Kidney (tissue), 13 donors: ENCODE measurements at regions not wholly inside any gene's neighbourhood (a gene's known extent, or its start where the extent isn't known, plus 50 kb on each side); places are given as distances from the start of the nearest gene placed in this dataset.

Experiments used
- DNase-seq, 5 donors: peaks; one replicate each; pipeline ENCODE4 v3.0.0-alpha.2; 2013 to 2020
- FAIRE-seq: peaks from 2 replicates; lab custom pipeline; 2012; peaks lifted over from hg19 to GRCh38; lab: Jason Lieb, UNC
- H3K27ac ChIP-seq, 2 donors: one replicate each; pipeline ENCODE4 v1.7.0; 2013; ENCODE audit warnings: low read depth in 2 of 2, low read length in 2 of 2, inconsistent platforms in 1 of 2
- H3K27me3 ChIP-seq: one replicate; pipeline ENCODE4 v1.7.1; 2013; ENCODE audit warnings: low read length, inconsistent platforms; ENCODE audit not compliant: control insufficient read depth, insufficient read depth
- H3K36me3 ChIP-seq, 3 donors: one replicate each; pipeline versions ENCODE4 v1.7.0 to v1.7.1; 2013; ENCODE audit warnings: low read length in 3 of 3, control low read depth in 1 of 3, inconsistent platforms in 1 of 3; ENCODE audit not compliant: insufficient read depth in 3 of 3, control insufficient read depth in 2 of 3
- H3K4me1 ChIP-seq, 3 donors: one replicate each; pipeline versions ENCODE4 v1.7.0 to v1.7.1; 2013; ENCODE audit warnings: low read length in 3 of 3, inconsistent platforms in 1 of 3, low read depth in 1 of 3; ENCODE audit not compliant: control insufficient read depth in 2 of 3, insufficient read depth in 2 of 3
- H3K4me3 ChIP-seq, 3 donors: one replicate each; pipeline versions ENCODE4 v1.7.0 to v1.8.1; 2013; ENCODE audit warnings: low read length in 3 of 3, control low read depth in 1 of 3, inconsistent platforms in 1 of 3
- H3K9ac ChIP-seq, 3 donors: one replicate each; pipeline versions ENCODE4 v1.7.0 to v1.7.1; 2013; ENCODE audit warnings: low read length in 3 of 3, control low read depth in 1 of 3, inconsistent platforms in 1 of 3
- H3K9me3 ChIP-seq, 3 donors: one replicate each; pipeline versions ENCODE4 v1.7.0 to v1.7.1; 2013; ENCODE audit warnings: low read length in 3 of 3, control low read depth in 1 of 3, inconsistent platforms in 1 of 3; ENCODE audit not compliant: control insufficient read depth in 2 of 3, insufficient read depth in 1 of 3
- intact Hi-C: fragments of 100-400 bp; cut with DNase I; formaldehyde crosslinking; loops from one replicate; pipeline ENCODE4 v1.11.1; 2022
- TF ChIP-seq, protein P1 (sequence below): IDR thresholded peaks from 3 replicates; pipeline ENCODE4 v1.5.1; 2012; ENCODE audit warnings: mild to moderate bottlenecking, moderate library complexity, borderline replicate concordance; ENCODE audit not compliant: insufficient read depth; ENCODE audit errors: extremely low read depth
- donor health status: control.
- donor health status: control.
- donor health status: control.
- donor health status: control.
- donor health status: control.
- donor health status: DM: yes; HTN: yes; CAD: no.
- donor health status: Normal renal cell carcinoma (clear cell type).

DNA sequence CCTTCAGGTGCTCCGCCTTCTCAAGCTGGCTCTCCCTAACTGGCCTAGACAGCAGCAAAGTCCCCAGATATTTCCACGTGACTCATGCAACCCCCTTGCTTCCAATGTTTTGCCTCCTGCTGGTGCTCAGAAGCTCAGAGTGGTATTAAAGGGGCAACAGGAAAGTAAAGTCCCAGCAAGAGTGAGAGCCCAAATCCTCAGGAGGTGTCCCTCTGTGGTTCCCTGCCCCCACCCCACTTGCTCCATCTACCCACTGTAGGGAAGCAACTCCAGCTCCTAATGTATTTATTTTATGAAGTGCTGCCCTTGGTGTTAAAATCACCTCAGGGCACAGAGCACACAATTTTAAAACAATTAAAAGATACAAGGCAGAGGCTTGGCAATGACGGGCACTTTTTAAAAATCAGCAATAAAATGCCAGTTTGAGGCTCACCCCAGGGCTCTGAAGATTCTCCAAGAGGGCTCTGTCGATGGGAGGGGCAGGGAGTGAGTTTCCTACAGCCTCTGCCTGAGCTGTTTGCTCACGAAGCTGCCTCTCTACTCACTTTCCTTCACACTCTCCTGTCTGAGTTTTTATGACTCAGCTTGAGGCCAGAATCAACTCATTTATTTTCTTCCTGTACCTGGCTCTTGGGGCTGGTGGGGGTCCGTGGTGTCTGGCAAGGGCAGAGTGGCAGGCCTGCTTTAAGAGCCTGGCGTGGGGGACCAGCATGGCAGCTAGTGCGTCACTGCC is 81.9 kb upstream of the MAX start:
- TF ChIP-seq, protein P1, sequence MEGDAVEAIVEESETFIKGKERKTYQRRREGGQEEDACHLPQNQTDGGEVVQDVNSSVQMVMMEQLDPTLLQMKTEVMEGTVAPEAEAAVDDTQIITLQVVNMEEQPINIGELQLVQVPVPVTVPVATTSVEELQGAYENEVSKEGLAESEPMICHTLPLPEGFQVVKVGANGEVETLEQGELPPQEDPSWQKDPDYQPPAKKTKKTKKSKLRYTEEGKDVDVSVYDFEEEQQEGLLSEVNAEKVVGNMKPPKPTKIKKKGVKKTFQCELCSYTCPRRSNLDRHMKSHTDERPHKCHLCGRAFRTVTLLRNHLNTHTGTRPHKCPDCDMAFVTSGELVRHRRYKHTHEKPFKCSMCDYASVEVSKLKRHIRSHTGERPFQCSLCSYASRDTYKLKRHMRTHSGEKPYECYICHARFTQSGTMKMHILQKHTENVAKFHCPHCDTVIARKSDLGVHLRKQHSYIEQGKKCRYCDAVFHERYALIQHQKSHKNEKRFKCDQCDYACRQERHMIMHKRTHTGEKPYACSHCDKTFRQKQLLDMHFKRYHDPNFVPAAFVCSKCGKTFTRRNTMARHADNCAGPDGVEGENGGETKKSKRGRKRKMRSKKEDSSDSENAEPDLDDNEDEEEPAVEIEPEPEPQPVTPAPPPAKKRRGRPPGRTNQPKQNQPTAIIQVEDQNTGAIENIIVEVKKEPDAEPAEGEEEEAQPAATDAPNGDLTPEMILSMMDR: no peak
- peaks cover 0 to 5% (median 0%) of the 10 kb centered on the region in 3 donors for H3K9me3 ChIP-seq
- H3K27ac ChIP-seq: no peak overlapping the region
- no peaks in the 10 kb centered on the region for H3K27me3 ChIP-seq
- no peaks in the 10 kb centered on the region for H3K4me1 ChIP-seq
- H3K4me3 ChIP-seq: no peak overlapping the region
- no peak overlapping the region for H3K9ac ChIP-seq
- intact Hi-C loops: no loop called here
- no peaks in the 10 kb centered on the region for H3K36me3 ChIP-seq
- FAIRE-seq (no peak), DNase-seq (no peak)

- Histone ChIP-seq H3K4me3 (no peak overlapping the region), H3K36me3 (no peaks in the 10 kb centered on the region), H3K27me3 (no peaks in the 10 kb centered on the region), H3K9ac (no peak overlapping the region), H3K9me3 (peaks cover 0 to 5% (median 0%) of the 10 kb centered on the region in 3 donors), H3K27ac (no peak overlapping the region), H3K4me1 (no peaks in the 10 kb centered on the region)
- TF ChIP-seq, protein P1: no peak
- DNase-seq: no peak
- intact Hi-C loops: no loop called here
- no peak for FAIRE-seq
Measured at GRCh38 chr14:65185829-65186228, 83.5 kb upstream of the MAX start.

- no peak for FAIRE-seq
- H3K9ac ChIP-seq: no peak overlapping the region
- TF ChIP-seq, protein P1: no peak
- peaks cover 0 to under 1% (median 0%) of the 10 kb centered on the region in 3 donors for H3K9me3 ChIP-seq
- H3K27me3 ChIP-seq: no peaks in the 10 kb centered on the region
- H3K27ac ChIP-seq: no peak overlapping the region
- no peaks in the 10 kb centered on the region for H3K4me1 ChIP-seq
- no peaks in the 10 kb centered on the region for H3K36me3 ChIP-seq
- no peak for DNase-seq
- H3K4me3 ChIP-seq: no peak overlapping the region
- intact Hi-C loops: no loop called here
Measured at GRCh38 chr14:65186951-65187350, 84.6 kb upstream of the MAX start.
